Choroid plexus epithelial cell (primary cell): ENCODE measurements at regions not wholly inside any gene's neighbourhood (a gene's known extent, or its start where the extent isn't known, plus 50 kb on each side); places are given as distances from the start of the nearest gene placed in this dataset.

Experiments
- DNase-seq: peaks from one replicate; pipeline ENCODE4 v3.0.0-alpha.2; 2010; ENCODE audit warnings: low read depth
- H3K4me3 ChIP-seq: 2 replicates; pipeline ENCODE4 v1.5.1; 2011; ENCODE audit warnings: low read depth, mild to moderate bottlenecking, control low read depth, low read length, moderate library complexity
- TF ChIP-seq, protein P1 (sequence below): conservative IDR thresholded peaks from 2 replicates; pipeline ENCODE4 v1.5.1; 2011; ENCODE audit warnings: low read depth, mild to moderate bottlenecking, control low read depth, inconsistent platforms, low read length, moderate library complexity

DNA sequence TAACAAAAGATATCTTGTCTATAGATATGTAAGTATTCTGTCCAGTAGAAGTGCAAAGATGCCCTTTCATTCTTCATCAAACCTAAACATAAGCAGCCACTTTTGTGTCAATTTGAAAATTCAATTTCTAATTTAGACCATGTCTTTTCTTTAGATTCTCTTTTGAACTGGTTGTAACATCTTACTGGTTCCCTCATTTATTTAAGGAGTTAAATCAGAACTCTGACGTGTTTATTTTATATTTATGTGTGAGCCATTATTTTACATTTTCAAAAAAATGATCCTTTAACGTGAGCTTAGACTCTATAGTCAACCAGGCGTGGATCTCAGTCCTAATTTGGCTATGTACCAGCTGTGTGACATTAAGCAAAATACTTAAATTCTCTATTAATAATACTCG lies 74.0 kb upstream of the PHYHIPL start:
- no peak overlapping the region for H3K4me3 ChIP-seq
- TF ChIP-seq, protein P1, sequence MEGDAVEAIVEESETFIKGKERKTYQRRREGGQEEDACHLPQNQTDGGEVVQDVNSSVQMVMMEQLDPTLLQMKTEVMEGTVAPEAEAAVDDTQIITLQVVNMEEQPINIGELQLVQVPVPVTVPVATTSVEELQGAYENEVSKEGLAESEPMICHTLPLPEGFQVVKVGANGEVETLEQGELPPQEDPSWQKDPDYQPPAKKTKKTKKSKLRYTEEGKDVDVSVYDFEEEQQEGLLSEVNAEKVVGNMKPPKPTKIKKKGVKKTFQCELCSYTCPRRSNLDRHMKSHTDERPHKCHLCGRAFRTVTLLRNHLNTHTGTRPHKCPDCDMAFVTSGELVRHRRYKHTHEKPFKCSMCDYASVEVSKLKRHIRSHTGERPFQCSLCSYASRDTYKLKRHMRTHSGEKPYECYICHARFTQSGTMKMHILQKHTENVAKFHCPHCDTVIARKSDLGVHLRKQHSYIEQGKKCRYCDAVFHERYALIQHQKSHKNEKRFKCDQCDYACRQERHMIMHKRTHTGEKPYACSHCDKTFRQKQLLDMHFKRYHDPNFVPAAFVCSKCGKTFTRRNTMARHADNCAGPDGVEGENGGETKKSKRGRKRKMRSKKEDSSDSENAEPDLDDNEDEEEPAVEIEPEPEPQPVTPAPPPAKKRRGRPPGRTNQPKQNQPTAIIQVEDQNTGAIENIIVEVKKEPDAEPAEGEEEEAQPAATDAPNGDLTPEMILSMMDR = no peak
- no peak for DNase-seq

DNA sequence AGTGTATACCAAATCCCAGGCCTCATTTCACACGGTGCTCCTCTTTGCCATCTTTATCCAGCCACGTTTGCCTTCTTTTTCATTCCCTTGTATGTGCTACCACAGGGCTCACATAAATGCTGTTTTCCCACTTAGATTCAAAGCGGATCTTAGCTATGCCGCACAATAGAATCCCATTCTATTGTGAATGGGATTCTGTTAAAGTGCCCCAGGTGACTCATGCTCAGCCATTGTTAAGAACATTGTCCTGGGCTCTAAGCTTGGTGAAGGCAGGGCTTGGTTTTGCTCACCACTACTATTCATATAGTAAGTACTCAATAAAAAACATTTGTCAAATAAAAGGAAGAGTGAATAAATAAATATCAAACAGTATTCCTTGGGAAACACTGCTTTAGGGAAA lies 72.3 kb upstream of the PHYHIPL start:
- H3K4me3 ChIP-seq = no peak overlapping the region
- TF ChIP-seq, protein P1 = no peak
- no peak for DNase-seq

DNA sequence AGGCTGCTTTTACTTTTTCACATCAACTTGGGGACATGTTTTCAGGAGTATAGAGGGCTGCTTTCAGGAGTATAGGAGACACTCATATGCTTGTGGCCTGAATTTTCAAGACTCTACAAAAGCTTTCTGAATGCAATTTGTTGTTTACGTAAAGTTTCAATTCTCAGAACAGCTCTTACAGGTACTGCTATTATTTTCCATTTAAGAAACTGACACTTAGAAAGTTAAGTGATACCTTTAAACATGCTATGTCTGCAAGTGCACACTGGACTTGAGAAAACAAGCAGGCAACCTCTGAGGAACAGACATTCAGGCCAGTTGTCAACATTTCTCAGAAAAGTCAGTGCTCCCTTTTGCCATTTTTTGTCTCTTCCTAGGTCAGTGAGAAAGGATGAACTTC lies 70.0 kb upstream of the PHYHIPL start:
- DNase-seq = no peak
- TF ChIP-seq, protein P1 = no peak
- H3K4me3 ChIP-seq = no peak overlapping the region

DNA sequence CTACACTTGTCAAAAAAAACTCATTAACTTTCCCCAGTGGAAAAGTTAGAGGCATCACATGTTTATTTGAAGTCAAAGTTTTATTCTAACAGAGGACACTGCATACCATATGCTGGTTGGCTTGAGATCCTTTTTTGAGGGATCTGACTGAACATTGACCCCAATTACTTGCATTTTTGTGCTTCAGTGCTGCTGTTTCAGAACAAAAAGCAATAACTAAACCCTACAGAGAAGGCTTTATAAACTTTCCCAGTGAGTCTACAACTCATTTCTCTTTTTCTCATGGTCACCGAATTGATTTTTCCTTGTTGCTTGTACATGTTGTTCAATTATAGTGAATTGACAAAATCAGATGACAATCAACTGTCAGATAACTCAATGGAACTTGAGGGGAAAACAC lies 69.3 kb upstream of the PHYHIPL start:
- TF ChIP-seq, protein P1 = no peak
- no peak overlapping the region for H3K4me3 ChIP-seq
- no peak for DNase-seq

DNA sequence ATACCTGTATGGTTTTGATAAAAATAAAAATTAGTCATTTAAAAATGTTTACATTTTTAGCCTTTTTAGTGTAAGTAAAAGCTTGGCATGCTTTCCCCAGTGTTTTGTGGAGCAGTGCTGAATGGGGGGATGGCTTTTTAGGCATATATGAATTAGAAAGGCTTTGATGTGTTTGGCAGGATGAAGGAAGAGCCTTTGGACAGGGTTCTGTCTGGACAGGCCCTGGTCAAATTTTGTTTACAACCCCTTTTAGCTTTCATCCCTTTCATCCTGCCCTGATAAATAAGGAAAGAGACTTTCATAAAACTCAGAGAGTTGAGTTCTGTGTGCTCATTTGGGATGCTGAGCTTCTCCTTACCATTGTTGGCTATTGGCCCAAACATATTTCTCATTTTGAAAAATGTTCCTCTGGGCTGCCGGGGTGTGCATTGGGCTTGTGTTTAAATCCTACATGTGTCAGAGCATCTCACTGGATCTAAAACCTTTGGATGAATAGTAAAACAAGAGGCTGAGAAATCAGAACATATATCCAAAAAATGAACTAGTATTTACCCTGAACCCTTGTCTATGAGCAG lies 68.1 kb upstream of the PHYHIPL start:
- no peak for DNase-seq
- TF ChIP-seq, protein P1 = no peak
- no peak overlapping the region for H3K4me3 ChIP-seq

DNA sequence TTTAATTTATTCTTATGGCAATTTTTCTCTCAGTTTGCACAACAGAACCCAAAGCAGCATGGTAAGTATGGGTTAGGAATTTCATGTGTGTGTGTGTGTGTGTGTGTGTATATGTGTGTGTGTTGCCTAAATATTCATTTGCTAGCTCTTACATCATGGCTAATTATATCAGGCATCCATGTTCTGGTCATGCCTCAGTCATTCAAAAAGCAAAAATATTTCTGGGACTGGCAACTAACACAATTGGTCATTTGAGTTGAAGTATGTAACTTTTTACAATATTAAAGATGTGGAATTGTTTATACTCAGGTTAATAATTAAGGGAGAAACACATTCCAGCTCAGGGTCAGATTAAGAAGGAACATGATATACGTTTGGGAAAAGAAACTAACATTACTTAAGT lies 67.6 kb upstream of the PHYHIPL start:
- H3K4me3 ChIP-seq = no peak overlapping the region
- TF ChIP-seq, protein P1 = no peak
- DNase-seq = no peak

DNA sequence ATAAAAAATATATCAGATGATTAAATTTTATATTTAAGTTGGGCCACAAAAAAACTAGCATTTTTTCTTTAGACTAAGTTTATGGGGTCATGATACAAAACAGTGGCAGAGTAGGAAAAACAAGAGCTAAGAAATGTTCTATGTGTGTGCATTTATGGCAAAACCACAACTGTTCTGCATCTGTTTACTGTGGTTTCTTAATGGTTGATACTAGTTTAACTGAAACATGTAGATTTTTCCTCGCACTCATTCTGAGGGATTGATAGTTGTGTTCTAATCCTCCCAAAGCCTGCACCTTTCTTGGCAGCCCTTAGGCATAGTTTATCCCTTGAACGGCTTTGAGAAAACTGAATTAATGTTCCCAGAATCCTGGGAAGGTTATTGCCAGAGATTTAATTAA lies 66.6 kb upstream of the PHYHIPL start:
- no peak overlapping the region for H3K4me3 ChIP-seq
- no peak for DNase-seq
- TF ChIP-seq, protein P1 = no peak
